ENCODE measurements at regions not wholly inside any gene's neighbourhood (a gene's known extent, or its start where the extent isn't known, plus 50 kb on each side); places are given as distances from the start of the nearest gene placed in this dataset.

GRCh38 chr12:19960527-19960926 is 407.8 kb upstream of the PDE3A start:
- ATAC-seq: no peak
- TF ChIP-seq ZNF70 (CRISPR knock-in tag; IDR thresholded peaks at IDR 0.05) (no peak), TSHZ2 (CRISPR knock-in tag; IDR thresholded peaks at IDR 0.05) (no peak)

GRCh38 chr12:19962192-19962591 is 406.1 kb upstream of the PDE3A start:
- TF ChIP-seq SNAI2 (CRISPR knock-in tag; IDR thresholded peaks at IDR 0.05) (no peak), POU6F1 (CRISPR knock-in tag; IDR thresholded peaks at IDR 0.05; ENCODE audit: borderline replicate concordance, low read depth) (no peak), TCF4 (CRISPR knock-in tag; IDR thresholded peaks at IDR 0.05; ENCODE audit: borderline replicate concordance) (no peak), TOX (CRISPR knock-in tag; IDR thresholded peaks at IDR 0.05; ENCODE audit: borderline replicate concordance) (no peak), CSDC2 (CRISPR knock-in tag; IDR thresholded peaks at IDR 0.05) (no peak), ZNF70 (CRISPR knock-in tag; IDR thresholded peaks at IDR 0.05) (no peak), ARNTL (CRISPR knock-in tag; IDR thresholded peaks at IDR 0.05; ENCODE audit: borderline replicate concordance, low read depth) (no peak), ESRRG (CRISPR knock-in tag; IDR thresholded peaks at IDR 0.05) (no peak)
- no peak for ATAC-seq

- TF ChIP-seq ARNTL (CRISPR knock-in tag; IDR thresholded peaks at IDR 0.05; ENCODE audit: borderline replicate concordance, low read depth) (no peak), TCF4 (CRISPR knock-in tag; IDR thresholded peaks at IDR 0.05; ENCODE audit: borderline replicate concordance) (no peak), PATZ1 (CRISPR knock-in tag; IDR thresholded peaks at IDR 0.05; ENCODE audit: borderline replicate concordance) (no peak), BACH2 (CRISPR knock-in tag; IDR thresholded peaks at IDR 0.05; ENCODE audit: borderline replicate concordance) (no peak), OSR1 (CRISPR knock-in tag; IDR thresholded peaks at IDR 0.05) (no peak), TSHZ2 (CRISPR knock-in tag; IDR thresholded peaks at IDR 0.05) (no peak), ZNF8 (CRISPR knock-in tag; IDR thresholded peaks at IDR 0.05) (no peak), PPARA (CRISPR knock-in tag; IDR thresholded peaks at IDR 0.05; ENCODE audit: borderline replicate concordance) (no peak), ISL1 (CRISPR knock-in tag; IDR thresholded peaks at IDR 0.05) (no peak), SNAI2 (CRISPR knock-in tag; IDR thresholded peaks at IDR 0.05) (no peak), RARB (CRISPR knock-in tag; IDR thresholded peaks at IDR 0.05) (no peak), CSRNP3 (CRISPR knock-in tag; IDR thresholded peaks at IDR 0.05) (no peak), TOX (CRISPR knock-in tag; IDR thresholded peaks at IDR 0.05; ENCODE audit: borderline replicate concordance) (no peak), ZNF70 (CRISPR knock-in tag; IDR thresholded peaks at IDR 0.05) (no peak), ZFP3 (CRISPR knock-in tag; IDR thresholded peaks at IDR 0.05) (no peak), GLIS3 (CRISPR knock-in tag; IDR thresholded peaks at IDR 0.05) (no peak), CREB5 (CRISPR knock-in tag; IDR thresholded peaks at IDR 0.05; ENCODE audit: low read depth) (no peak), CSDC2 (CRISPR knock-in tag; IDR thresholded peaks at IDR 0.05) (no peak)
- no peak for ATAC-seq
These were observed 404.4 kb upstream of the PDE3A start for GRCh38 chr12:19963972-19964371.

Measured in SK-N-SH treated with all-trans-retinoic acid at 6 μM for 48 hours (cell line).